Effector memory CD4-positive, alpha-beta T cell (primary cell): ENCODE measurements at regions not wholly inside any gene's neighbourhood (a gene's known extent, or its start where the extent isn't known, plus 50 kb on each side); places are given as distances from the start of the nearest gene placed in this dataset.

Experiments
- DNase-seq, 3 donors: peaks; one replicate each; pipeline ENCODE4 v3.0.0-alpha.2; 2020
- H3K27ac ChIP-seq: 2 replicates; pipeline ENCODE4 v1.7.0; 2013; ENCODE audit warnings: mild to moderate bottlenecking, low read length, moderate library complexity; ENCODE audit not compliant: insufficient read depth, poor library complexity, severe bottlenecking
- H3K27me3 ChIP-seq: replicated peaks from 2 replicates; pipeline ENCODE4 v1.7.0; 2013; ENCODE audit warnings: mild to moderate bottlenecking, low read length; ENCODE audit not compliant: insufficient read depth, control insufficient read depth, poor library complexity, severe bottlenecking
- H3K36me3 ChIP-seq: 2 replicates; pipeline ENCODE4 v1.7.0; 2013; ENCODE audit warnings: mild to moderate bottlenecking, low read length, moderate library complexity; ENCODE audit not compliant: control insufficient read depth, insufficient read depth
- H3K4me1 ChIP-seq: 2 replicates; pipeline ENCODE4 v1.7.0; 2013; ENCODE audit warnings: low read length, mild to moderate bottlenecking; ENCODE audit not compliant: control insufficient read depth, insufficient read depth, poor library complexity, severe bottlenecking
- H3K4me3 ChIP-seq: 2 replicates; pipeline ENCODE4 v1.7.0; 2013; ENCODE audit warnings: low read length, low read depth, mild to moderate bottlenecking; ENCODE audit not compliant: insufficient read depth, poor library complexity, severe bottlenecking
- H3K9me3 ChIP-seq: 2 replicates; pipeline ENCODE4 v1.7.0; 2013; ENCODE audit warnings: mild to moderate bottlenecking, low read length, moderate library complexity; ENCODE audit not compliant: control insufficient read depth

GRCh38 chr19:29376855-29377354 is 148.9 kb upstream of the VSTM2B start:
- no peaks in the 10 kb centered on the region for H3K4me1 ChIP-seq
- DNase-seq: no peak
- H3K27ac ChIP-seq: no peak overlapping the region
- H3K9me3 ChIP-seq: no peaks in the 10 kb centered on the region
- H3K27me3 ChIP-seq: no peaks in the 10 kb centered on the region
- H3K36me3 ChIP-seq: no peaks in the 10 kb centered on the region
- H3K4me3 ChIP-seq: no peak overlapping the region

GRCh38 chr19:29378126-29378525 is 147.7 kb upstream of the VSTM2B start:
- Histone ChIP-seq H3K27ac (no peak overlapping the region), H3K27me3 (no peaks in the 10 kb centered on the region), H3K36me3 (no peaks in the 10 kb centered on the region), H3K4me1 (no peaks in the 10 kb centered on the region), H3K9me3 (no peaks in the 10 kb centered on the region), H3K4me3 (no peak overlapping the region)
- no peak for DNase-seq

GRCh38 chr19:29378543-29379080 is 147.2 kb upstream of the VSTM2B start:
- H3K36me3 ChIP-seq: no peaks in the 10 kb centered on the region
- no peaks in the 10 kb centered on the region for H3K27me3 ChIP-seq
- no peak overlapping the region for H3K4me3 ChIP-seq
- H3K9me3 ChIP-seq: no peaks in the 10 kb centered on the region
- no peak overlapping the region for H3K27ac ChIP-seq
- no peaks in the 10 kb centered on the region for H3K4me1 ChIP-seq
- no peak for DNase-seq

- DNase-seq: no peak
- H3K36me3 ChIP-seq: no peaks in the 10 kb centered on the region
- H3K27ac ChIP-seq: no peak overlapping the region
- no peak overlapping the region for H3K4me3 ChIP-seq
- no peaks in the 10 kb centered on the region for H3K9me3 ChIP-seq
- no peaks in the 10 kb centered on the region for H3K4me1 ChIP-seq
- no peaks in the 10 kb centered on the region for H3K27me3 ChIP-seq
Measured at GRCh38 chr19:29379257-29380021, 146.4 kb upstream of the VSTM2B start.

- Histone ChIP-seq H3K27me3 (no peaks in the 10 kb centered on the region), H3K36me3 (no peaks in the 10 kb centered on the region), H3K4me3 (no peak overlapping the region), H3K9me3 (no peaks in the 10 kb centered on the region), H3K4me1 (no peaks in the 10 kb centered on the region), H3K27ac (no peak overlapping the region)
- DNase-seq: no peak
Measured at GRCh38 chr19:29380581-29380980, 145.2 kb upstream of the VSTM2B start.

- Histone ChIP-seq H3K27ac (no peak overlapping the region), H3K9me3 (no peaks in the 10 kb centered on the region), H3K4me1 (no peaks in the 10 kb centered on the region), H3K36me3 (no peaks in the 10 kb centered on the region), H3K4me3 (no peak overlapping the region), H3K27me3 (no peaks in the 10 kb centered on the region)
- DNase-seq: no peak
Measured at GRCh38 chr19:29381353-29382203, 144.2 kb upstream of the VSTM2B start.

GRCh38 chr19:29383696-29384095 is 142.1 kb upstream of the VSTM2B start:
- no peaks in the 10 kb centered on the region for H3K27me3 ChIP-seq
- DNase-seq: no peak
- H3K4me1 ChIP-seq: no peaks in the 10 kb centered on the region
- no peaks in the 10 kb centered on the region for H3K36me3 ChIP-seq
- H3K9me3 ChIP-seq: no peaks in the 10 kb centered on the region
- no peak overlapping the region for H3K27ac ChIP-seq
- no peak overlapping the region for H3K4me3 ChIP-seq

GRCh38 chr19:29384656-29385055 is 141.1 kb upstream of the VSTM2B start:
- Histone ChIP-seq H3K4me1 (no peaks in the 10 kb centered on the region), H3K27me3 (no peaks in the 10 kb centered on the region), H3K36me3 (no peaks in the 10 kb centered on the region), H3K9me3 (no peaks in the 10 kb centered on the region), H3K27ac (no peak overlapping the region), H3K4me3 (no peak overlapping the region)
- DNase-seq: no peak

- no peak overlapping the region for H3K27ac ChIP-seq
- H3K4me1 ChIP-seq: no peaks in the 10 kb centered on the region
- no peak for DNase-seq
- H3K4me3 ChIP-seq: no peak overlapping the region
- H3K9me3 ChIP-seq: no peaks in the 10 kb centered on the region
- no peaks in the 10 kb centered on the region for H3K36me3 ChIP-seq
- H3K27me3 ChIP-seq: no peaks in the 10 kb centered on the region
Measured at GRCh38 chr19:29385191-29385795, 140.5 kb upstream of the VSTM2B start.
